ENCODE measurements at regions not wholly inside any gene's neighbourhood (a gene's known extent, or its start where the extent isn't known, plus 50 kb on each side); places are given as distances from the start of the nearest gene placed in this dataset.

GRCh38 chr7:98464558-98464940 lies 63.7 kb upstream of the BAIAP2L1 start:
- peak; percentile 38 for DNase-seq (ENCODE audit: low spot score)

DNA sequence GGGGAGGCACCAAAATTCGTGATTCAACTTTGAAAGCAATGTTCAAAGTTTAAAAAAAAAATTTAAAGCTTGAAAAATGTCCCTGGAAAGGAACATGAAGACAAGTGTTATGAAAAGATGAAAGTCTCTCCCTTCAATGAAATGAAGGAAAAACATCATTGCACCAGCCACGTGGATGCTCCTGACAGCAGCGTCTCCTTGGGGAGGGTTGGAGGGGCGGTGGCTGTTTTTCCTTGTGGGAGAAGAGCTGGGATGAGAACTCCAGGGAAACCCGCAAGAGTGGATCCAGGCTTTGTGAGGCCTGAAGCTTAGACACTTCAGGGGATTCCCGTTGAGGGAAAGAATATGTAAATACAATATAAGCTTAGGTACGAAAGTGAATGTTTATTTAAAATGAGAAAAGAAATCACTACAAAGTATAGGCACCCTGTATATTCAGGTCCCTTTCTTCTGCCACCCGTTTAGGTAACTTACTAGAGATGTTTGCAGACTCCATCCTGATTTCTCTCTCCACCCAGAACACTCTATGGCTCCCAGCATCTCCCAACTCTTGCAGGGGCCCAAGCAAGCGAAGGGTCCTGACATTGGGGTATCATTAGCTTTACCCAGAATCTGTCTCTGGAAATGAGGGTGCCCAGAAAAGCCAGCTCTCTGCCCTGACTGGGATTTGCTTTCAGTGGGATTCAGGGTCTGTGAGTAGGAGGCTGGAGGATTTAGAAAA lies 63.1 kb upstream of the BAIAP2L1 start:
- no peak for DNase-seq (ENCODE audit: low spot score)

DNA sequence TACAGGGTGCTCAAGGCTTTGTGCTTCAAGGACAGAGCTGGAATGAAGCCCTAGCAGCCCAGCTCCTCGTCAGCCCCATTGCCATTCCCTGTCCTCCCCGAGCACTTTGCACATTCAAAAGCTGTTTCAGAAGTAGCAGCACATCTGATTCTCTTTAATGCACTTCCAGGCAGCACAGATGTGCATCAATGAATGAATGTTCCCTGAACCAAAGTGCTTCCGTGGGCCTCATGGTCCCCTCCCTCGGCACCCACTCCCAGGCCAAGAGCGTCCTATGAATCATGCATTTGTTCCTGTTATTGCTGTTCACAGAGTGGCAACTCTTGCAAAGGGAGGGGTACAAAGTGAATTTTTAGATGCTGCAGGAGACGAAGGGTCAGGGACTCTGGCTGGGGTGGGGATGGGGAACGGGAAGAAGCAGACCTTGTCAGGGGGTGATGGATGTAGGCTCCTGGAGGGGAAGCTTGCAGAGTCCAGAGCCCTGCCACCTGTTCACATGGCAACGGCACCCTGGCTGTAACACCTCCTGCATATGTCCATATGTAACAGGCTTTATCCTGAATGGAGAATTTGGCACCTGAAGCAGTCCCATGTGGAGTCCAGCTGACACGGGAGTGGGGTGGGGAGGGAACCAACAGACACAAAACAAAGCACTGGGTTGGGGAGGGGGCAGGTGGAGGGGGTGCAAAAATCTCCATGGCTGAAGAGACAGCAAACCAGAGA lies 62.2 kb upstream of the BAIAP2L1 start:
- peak; percentile 14 for DNase-seq (ENCODE audit: low spot score)

DNA sequence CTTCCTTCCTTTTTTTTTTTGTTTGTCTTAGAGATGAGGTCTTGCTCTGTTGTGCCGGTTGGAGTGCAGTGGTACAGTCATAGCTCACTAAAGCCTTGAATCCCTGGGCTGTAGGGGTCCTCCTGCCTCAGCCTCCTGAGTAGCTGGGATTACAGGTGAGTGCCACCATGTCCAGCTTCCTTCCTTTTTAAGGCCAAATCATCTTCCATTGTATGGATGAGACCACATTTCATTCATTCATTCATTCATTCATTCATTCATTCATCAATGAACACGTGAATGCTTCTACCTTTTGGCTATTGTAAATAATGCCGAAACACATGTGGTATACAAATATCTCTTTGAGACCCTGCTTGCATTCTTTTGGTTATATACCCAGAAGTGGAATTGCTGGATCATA lies 60.0 kb upstream of the BAIAP2L1 start:
- DNase-seq (ENCODE audit: low spot score), result no peak

DNA sequence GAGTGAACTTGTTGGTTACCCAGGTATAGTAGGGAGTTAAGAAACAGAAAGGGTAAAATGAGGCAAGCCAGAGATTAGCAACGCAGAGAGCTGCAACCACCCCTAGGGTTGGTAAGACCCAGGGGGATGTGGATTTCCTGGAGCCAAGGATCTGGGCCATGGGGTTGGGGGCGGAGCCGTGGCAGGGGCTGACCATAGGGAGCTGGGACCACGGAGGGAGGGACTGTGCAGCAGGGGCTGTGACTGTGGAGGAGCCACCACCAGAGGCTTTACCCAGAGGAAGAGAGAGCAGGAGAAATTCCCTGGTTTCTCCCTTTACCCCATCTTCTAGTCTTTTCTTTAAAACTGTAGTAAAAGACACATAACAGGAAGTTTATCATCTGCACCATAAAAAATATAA lies 58.6 kb upstream of the BAIAP2L1 start:
- no peak for DNase-seq (ENCODE audit: low spot score)

- no peak for DNase-seq (ENCODE audit: low spot score)
These were observed 57.4 kb upstream of the BAIAP2L1 start for GRCh38 chr7:98458090-98458875.

GRCh38 chr7:98456866-98457265 lies 56.0 kb upstream of the BAIAP2L1 start:
- no peak for DNase-seq (ENCODE audit: low spot score)

GRCh38 chr7:98452791-98453190 lies 51.9 kb upstream of the BAIAP2L1 start:
- no peak for DNase-seq (ENCODE audit: low spot score)
